Activated CD4-positive, alpha-beta T cell treated with anti-CD3 and anti-CD28 coated beads, Interleukin-2, amount 50 U/mL, for 48 hours (primary cell): ENCODE measurements at regions not wholly inside any gene's neighbourhood (a gene's known extent, or its start where the extent isn't known, plus 50 kb on each side); places are given as distances from the start of the nearest gene placed in this dataset.

Experiments used
- DNase-seq, 2 experiments: peaks; one replicate each; pipeline ENCODE4 v3.0.0-alpha.2; 2020

GRCh38 chr2:104741860-104742259 is 112.1 kb upstream of the POU3F3 start:
- no peak for DNase-seq

- DNase-seq, result no peak
Measured at GRCh38 chr2:104744537-104744936, 109.4 kb upstream of the POU3F3 start.

- no peak for DNase-seq
Measured at GRCh38 chr2:104745846-104746245, 108.1 kb upstream of the POU3F3 start.

GRCh38 chr2:104746299-104746698 is 107.6 kb upstream of the POU3F3 start:
- DNase-seq, result no peak

- DNase-seq, result no peak
Measured at GRCh38 chr2:104746858-104747257, 107.1 kb upstream of the POU3F3 start.

GRCh38 chr2:104749856-104750460 is 104.0 kb upstream of the POU3F3 start:
- DNase-seq, result no peak

GRCh38 chr2:104752504-104752903 is 101.4 kb upstream of the POU3F3 start:
- DNase-seq, result no peak

- no peak for DNase-seq
Measured at GRCh38 chr2:104755026-104755878, 98.7 kb upstream of the POU3F3 start.

- no peak for DNase-seq
Measured at GRCh38 chr2:104756118-104756517, 97.8 kb upstream of the POU3F3 start.

GRCh38 chr2:104757056-104757455 is 96.9 kb upstream of the POU3F3 start:
- DNase-seq, result no peak

GRCh38 chr2:104758199-104758620 is 95.7 kb upstream of the POU3F3 start:
- no peak for DNase-seq

GRCh38 chr2:104762031-104762430 is 91.9 kb upstream of the POU3F3 start:
- DNase-seq, result no peak

GRCh38 chr2:104766683-104767082 is 87.2 kb upstream of the POU3F3 start:
- DNase-seq, result no peak

- no peak for DNase-seq
Measured at GRCh38 chr2:104768694-104769093, 85.2 kb upstream of the POU3F3 start.

- DNase-seq, result no peak
Measured at GRCh38 chr2:104769096-104769495, 84.8 kb upstream of the POU3F3 start.

- no peak for DNase-seq
Measured at GRCh38 chr2:104772996-104773395, 80.9 kb upstream of the POU3F3 start.

GRCh38 chr2:104774631-104775030 is 79.3 kb upstream of the POU3F3 start:
- no peak for DNase-seq

GRCh38 chr2:104777721-104778120 is 76.2 kb upstream of the POU3F3 start:
- DNase-seq, result no peak

- no peak for DNase-seq
Measured at GRCh38 chr2:104781151-104781550, 72.8 kb upstream of the POU3F3 start.

GRCh38 chr2:104784264-104784663 is 69.7 kb upstream of the POU3F3 start:
- DNase-seq, result no peak

- DNase-seq, result no peak
Measured at GRCh38 chr2:104786204-104786603, 67.7 kb upstream of the POU3F3 start.

- DNase-seq, result no peak
Measured at GRCh38 chr2:104786821-104787220, 67.1 kb upstream of the POU3F3 start.

GRCh38 chr2:104787298-104788065 is 66.4 kb upstream of the POU3F3 start:
- no peak for DNase-seq
